OCI-LY1 (cell line): ENCODE measurements at regions not wholly inside any gene's neighbourhood (a gene's known extent, or its start where the extent isn't known, plus 50 kb on each side); places are given as distances from the start of the nearest gene placed in this dataset.

Experiments used
- EZH2 ChIP-seq: fragments of 200-600 bp; sonication (generic), shearing (Covaris generic); IDR thresholded peaks from 2 replicates; pipeline ENCODE4 v1.8.0; 2017; ENCODE audit warnings: borderline replicate concordance, mixed run types, mild to moderate bottlenecking, antibody characterized with exemption, low read length, moderate library complexity, mixed read lengths
- TF ChIP-seq, protein P1 (sequence below): fragments of 200-600 bp; sonication (generic), shearing (Covaris generic); IDR thresholded peaks from 2 replicates; pipeline ENCODE4 v1.5.1; 2017; ENCODE audit warnings: mild to moderate bottlenecking, antibody characterized with exemption, low read length, moderate library complexity, mixed read lengths

DNA sequence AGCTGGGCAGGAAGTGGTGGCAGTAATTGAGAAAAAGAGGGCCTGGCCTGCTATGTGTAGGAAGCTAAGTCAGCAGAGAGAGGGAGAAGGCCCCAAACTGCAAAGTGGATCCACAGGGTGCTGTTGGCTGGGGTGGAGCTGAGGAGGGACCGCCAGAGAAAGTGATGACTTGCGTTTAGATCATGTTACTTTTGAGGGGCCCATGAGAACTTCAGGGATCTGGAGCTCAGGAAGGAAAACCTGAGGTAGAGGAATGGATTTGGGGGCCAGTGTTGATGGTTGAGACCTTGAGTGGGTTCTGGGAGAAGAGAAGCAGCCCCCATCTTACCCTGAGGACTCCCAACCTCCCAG, 155.5 kb downstream of the MRPL14 start:
- TF ChIP-seq, protein P1, sequence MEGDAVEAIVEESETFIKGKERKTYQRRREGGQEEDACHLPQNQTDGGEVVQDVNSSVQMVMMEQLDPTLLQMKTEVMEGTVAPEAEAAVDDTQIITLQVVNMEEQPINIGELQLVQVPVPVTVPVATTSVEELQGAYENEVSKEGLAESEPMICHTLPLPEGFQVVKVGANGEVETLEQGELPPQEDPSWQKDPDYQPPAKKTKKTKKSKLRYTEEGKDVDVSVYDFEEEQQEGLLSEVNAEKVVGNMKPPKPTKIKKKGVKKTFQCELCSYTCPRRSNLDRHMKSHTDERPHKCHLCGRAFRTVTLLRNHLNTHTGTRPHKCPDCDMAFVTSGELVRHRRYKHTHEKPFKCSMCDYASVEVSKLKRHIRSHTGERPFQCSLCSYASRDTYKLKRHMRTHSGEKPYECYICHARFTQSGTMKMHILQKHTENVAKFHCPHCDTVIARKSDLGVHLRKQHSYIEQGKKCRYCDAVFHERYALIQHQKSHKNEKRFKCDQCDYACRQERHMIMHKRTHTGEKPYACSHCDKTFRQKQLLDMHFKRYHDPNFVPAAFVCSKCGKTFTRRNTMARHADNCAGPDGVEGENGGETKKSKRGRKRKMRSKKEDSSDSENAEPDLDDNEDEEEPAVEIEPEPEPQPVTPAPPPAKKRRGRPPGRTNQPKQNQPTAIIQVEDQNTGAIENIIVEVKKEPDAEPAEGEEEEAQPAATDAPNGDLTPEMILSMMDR, result no peak
- no peak for TF ChIP-seq EZH2
